GM13976 (cell line): ENCODE measurements at regions not wholly inside any gene's neighbourhood (a gene's known extent, or its start where the extent isn't known, plus 50 kb on each side); places are given as distances from the start of the nearest gene placed in this dataset.
"Not testable (repeated sequence)": the region's sequence is repeated elsewhere in the genome, so short reads cannot be mapped to it uniquely, and the experiment has no call there.

Experiments
- DNase-seq: peaks from one replicate; pipeline ENCODE4 v3.0.0; 2012; ENCODE audit warnings: low spot score
- CTCF ChIP-seq: IDR thresholded peaks from 2 replicates; pipeline ENCODE4 v1.5.1; 2012; ENCODE audit warnings: borderline replicate concordance, mild to moderate bottlenecking; ENCODE audit not compliant: insufficient read depth; ENCODE audit errors: extremely low read depth, missing control alignments, control extremely low read depth
- in situ Hi-C: fragments of 300-500 bp; cut with MboI; formaldehyde crosslinking; loops from one replicate; pipeline ENCODE4 v1.12.0; 2022; ENCODE audit warnings: low sequenced_read_pairs, mixed read lengths, inconsistent platforms; ENCODE audit not compliant: unreplicated experiment

- DNase-seq: no peak
- no peak for TF ChIP-seq CTCF
- in situ Hi-C loops: no loop called here
These were observed 915.6 kb upstream of the NEGR1 start for GRCh38 chr1:73197972-73198371.

- in situ Hi-C loops: no loop called here
- no peak for DNase-seq
These were observed 912.6 kb upstream of the NEGR1 start for GRCh38 chr1:73194965-73195364.

GRCh38 chr1:73183581-73183980, 901.2 kb upstream of the NEGR1 start:
- DNase-seq, in situ Hi-C loops: not testable (repeated sequence)

More at GRCh38 chr1:73194965-73195364, 912.6 kb upstream of the NEGR1 start:
- no peak for TF ChIP-seq CTCF

- DNase-seq: no peak
- in situ Hi-C loops: no loop called here
- no peak for TF ChIP-seq CTCF
These were observed 898.8 kb upstream of the NEGR1 start for GRCh38 chr1:73181190-73181540.

GRCh38 chr1:73180397-73181189, 898.3 kb upstream of the NEGR1 start:
- no peak for TF ChIP-seq CTCF
- in situ Hi-C loops: no loop called here
- DNase-seq: no peak

- in situ Hi-C loops: no loop called here
- TF ChIP-seq CTCF: no peak
- DNase-seq: no peak
These were observed 894.6 kb upstream of the NEGR1 start for GRCh38 chr1:73176902-73177301.

- TF ChIP-seq CTCF: no peak
- DNase-seq: no peak
- in situ Hi-C loops: no loop called here
These were observed 884.8 kb upstream of the NEGR1 start for GRCh38 chr1:73167009-73167657.
